Mesenteric fat pad (tissue), 1 donor: ENCODE measurements at regions not wholly inside any gene's neighbourhood (a gene's known extent, or its start where the extent isn't known, plus 50 kb on each side); places are given as distances from the start of the nearest gene placed in this dataset.
A peak's percentile ranks its signal among the peaks of the same experiment; 100 is the strongest.

Experiments used
- DNase-seq: peaks from one replicate; pipeline ENCODE4 v3.0.0-alpha.2; 2020; ENCODE audit warnings: low spot score
- donor health status: DM: yes; HTN: yes; CAD: no.

- DNase-seq, result peak; percentile 72
Measured at GRCh38 chr22:22697377-22698117, 53.1 kb downstream of the GGTLC2 start.

GRCh38 chr22:22698263-22698750 is 53.9 kb downstream of the GGTLC2 start:
- peak; percentile 45 for DNase-seq

GRCh38 chr22:22700631-22701030 is 56.2 kb downstream of the GGTLC2 start:
- DNase-seq, result peak; percentile 16

- peak; percentile 8 for DNase-seq
Measured at GRCh38 chr22:22701557-22701956, 57.1 kb downstream of the GGTLC2 start.

GRCh38 chr22:22702237-22703202 is 58.1 kb downstream of the GGTLC2 start:
- peak; percentile 60 for DNase-seq

- DNase-seq, result peak; percentile 81
Measured at GRCh38 chr22:22703203-22703570, 58.8 kb downstream of the GGTLC2 start.

GRCh38 chr22:22703715-22704114 is 59.3 kb downstream of the GGTLC2 start:
- peak; percentile 80 for DNase-seq

GRCh38 chr22:22704156-22704946 is 59.9 kb downstream of the GGTLC2 start:
- peak; percentile 53 for DNase-seq

- DNase-seq, result peak; percentile 12
Measured at GRCh38 chr22:22705328-22706100, 61.1 kb downstream of the GGTLC2 start.

- DNase-seq, result peak; percentile 51
Measured at GRCh38 chr22:22706253-22706915, 62.0 kb downstream of the GGTLC2 start.

GRCh38 chr22:22709719-22710445 is 65.5 kb downstream of the GGTLC2 start:
- peak; percentile 51 for DNase-seq

GRCh38 chr22:22710719-22711531 is 66.5 kb downstream of the GGTLC2 start:
- peak; percentile 91 for DNase-seq

- peak; percentile 37 for DNase-seq
Measured at GRCh38 chr22:22711532-22711913, 67.1 kb downstream of the GGTLC2 start.

- DNase-seq, result peak; percentile 45
Measured at GRCh38 chr22:22712092-22712658, 67.8 kb downstream of the GGTLC2 start.

- peak; percentile 53 for DNase-seq
Measured at GRCh38 chr22:22712666-22713365, 68.4 kb downstream of the GGTLC2 start.

GRCh38 chr22:22713416-22713815 is 69.0 kb downstream of the GGTLC2 start:
- DNase-seq, result peak; percentile 53

- DNase-seq, result peak; percentile 12
Measured at GRCh38 chr22:22714600-22715335, 70.4 kb downstream of the GGTLC2 start.
